ENCODE measurements at regions not wholly inside any gene's neighbourhood (a gene's known extent, or its start where the extent isn't known, plus 50 kb on each side); places are given as distances from the start of the nearest gene placed in this dataset.
"Not testable (repeated sequence)": the region's sequence is repeated elsewhere in the genome, so short reads cannot be mapped to it uniquely, and the experiment has no call there.

DNA sequence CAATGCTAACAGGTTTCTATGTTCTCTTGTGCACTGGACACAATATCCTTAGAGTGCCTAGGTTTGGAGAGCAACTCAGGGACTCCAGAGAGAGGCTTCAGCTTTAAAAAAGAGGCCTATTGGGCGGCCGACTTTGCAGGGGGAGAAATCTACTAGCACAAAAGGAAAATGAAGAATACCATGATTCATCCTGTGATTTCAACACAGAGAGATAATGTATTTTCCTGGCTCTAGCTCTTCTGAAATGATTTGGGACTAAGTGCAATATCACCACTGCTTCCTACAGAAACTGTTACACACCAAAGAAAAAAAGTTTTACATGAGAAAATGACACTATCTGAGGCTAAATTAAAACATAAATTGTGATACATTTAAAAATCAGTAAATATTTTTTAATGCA, 146.1 kb upstream of the TSLP start:
- ATAC-seq: no peak

GRCh38 chr5:110925916-110926315, 145.6 kb upstream of the TSLP start:
- ATAC-seq: no peak

- no peak for ATAC-seq
Observed at GRCh38 chr5:110932755-110933488, 138.6 kb upstream of the TSLP start.

DNA sequence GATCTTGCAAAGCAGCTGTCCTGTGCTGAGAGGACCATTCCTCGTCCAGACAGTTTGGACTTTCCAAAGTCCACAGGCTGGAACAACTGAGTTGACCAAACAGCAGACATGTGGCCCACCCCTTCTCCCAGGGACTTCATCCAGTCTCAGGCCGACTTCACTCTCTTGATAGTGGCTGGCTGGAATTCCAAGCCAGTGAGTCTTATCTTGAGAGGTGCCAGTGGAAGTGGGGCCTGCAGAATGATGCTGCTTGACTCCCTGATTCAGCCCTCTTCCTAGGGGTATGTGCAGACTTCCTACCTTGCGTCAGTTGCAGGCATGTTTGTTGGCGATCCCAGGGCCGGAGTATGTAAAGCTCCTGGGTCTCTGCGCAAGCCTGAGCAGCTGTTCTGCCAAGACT, 131.4 kb upstream of the TSLP start:
- no peak for ATAC-seq

DNA sequence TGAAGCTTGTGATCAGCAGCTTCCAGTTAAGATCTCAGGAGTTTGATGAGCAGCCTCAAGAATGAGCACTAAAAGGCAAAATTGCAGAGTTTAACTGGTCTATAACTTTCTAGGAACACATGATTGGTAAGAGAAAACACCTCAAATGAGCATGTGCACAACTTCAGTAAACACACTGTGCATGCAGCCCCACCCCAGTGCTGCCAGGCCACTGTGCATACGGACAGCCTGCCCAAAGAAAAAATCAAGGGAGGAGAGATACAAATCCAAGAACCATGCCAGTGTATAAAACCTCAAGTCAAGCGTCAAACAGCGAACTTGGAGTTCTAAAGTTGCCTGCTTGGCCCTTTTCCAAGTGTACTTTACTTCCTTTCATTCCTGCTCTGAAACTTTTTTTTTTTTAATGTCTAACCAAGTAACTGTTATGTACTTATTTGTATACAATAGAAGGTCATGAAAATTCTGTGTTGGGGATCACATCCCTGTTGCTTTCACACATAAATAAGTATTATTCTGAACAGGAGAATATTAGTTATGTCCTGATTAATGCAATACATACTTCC, 125.6 kb upstream of the TSLP start:
- no peak for ATAC-seq

DNA sequence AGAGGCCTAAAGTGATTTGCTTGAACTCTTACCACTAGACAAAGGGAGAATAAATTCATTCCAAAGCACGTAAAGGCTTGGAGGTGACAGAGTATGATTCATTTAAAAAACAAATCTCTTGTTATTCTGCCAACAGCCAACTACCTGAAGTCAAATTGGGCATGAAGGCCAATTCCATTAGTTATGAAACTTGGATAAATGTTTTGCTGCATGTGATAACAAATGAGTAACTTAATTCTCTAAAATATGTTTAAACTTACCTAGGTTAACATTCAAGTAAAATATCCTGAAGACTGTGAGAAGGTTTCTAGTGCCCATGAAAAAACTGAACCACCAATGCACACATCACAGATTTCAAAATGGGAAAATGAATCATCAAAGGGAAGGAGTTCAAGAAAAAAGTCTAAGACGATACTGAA, 120.1 kb upstream of the TSLP start:
- ATAC-seq: no peak

- ATAC-seq: no peak
Observed at GRCh38 chr5:110956280-110956912, 115.1 kb upstream of the TSLP start.

GRCh38 chr5:110956913-110957813, 114.3 kb upstream of the TSLP start:
- ATAC-seq: no peak

- ATAC-seq: no peak
Observed at GRCh38 chr5:110957934-110958333, 113.6 kb upstream of the TSLP start.

DNA sequence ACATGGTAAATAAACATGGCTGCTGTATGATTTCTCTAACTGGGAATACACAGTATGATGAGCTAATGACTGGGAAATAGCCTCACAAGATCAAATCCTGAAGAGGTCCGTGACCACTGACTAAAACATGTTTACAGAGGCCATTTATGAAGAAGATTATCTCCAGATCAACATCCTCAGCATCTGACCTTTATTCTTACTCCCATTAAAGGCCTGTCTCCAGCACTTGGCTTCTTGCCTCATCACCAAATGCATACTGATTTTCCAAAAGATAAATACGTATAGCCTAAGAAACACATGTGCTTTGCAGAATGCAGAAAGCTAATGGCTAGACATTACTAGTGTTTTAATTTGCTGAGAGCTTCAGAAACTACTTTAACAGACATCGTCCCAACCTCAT, 108.0 kb upstream of the TSLP start:
- ATAC-seq: no peak

DNA sequence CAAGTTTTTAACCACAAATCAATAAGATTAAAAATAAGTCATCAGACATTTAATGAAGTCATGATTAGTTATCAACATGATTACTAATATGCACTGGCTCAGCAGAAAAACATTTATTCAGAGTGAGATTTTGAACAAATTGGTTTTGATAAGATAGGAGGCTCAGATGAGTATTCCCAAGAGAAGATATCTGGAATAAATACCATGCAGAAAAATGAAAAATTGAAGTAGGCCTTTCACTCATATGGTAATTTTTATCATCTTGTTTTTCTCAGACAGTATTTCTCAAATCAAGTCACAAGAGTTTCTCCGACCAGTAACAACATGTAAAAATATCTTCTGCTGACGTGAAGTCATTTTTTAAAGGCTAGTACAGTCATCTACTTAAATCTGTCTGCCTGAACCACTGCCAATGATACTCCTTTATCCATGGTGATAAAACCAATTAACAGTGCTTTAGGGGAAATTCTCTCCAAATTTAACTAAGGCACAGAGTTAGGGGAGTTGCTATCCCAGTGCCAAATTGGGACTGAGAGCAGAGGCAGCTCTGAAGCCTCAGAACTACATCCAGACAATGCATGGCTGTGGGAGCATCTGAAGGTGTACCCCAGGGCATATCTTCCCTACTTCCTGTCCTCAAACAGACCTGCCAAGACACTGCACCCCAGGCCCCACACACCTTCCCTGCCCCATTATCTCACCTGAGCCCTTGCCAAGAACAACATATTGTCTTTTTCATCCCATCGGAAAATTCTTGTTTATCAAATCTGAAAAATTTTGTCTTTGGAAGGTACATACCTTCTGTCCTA, 105.5 kb upstream of the TSLP start:
- no peak for ATAC-seq

DNA sequence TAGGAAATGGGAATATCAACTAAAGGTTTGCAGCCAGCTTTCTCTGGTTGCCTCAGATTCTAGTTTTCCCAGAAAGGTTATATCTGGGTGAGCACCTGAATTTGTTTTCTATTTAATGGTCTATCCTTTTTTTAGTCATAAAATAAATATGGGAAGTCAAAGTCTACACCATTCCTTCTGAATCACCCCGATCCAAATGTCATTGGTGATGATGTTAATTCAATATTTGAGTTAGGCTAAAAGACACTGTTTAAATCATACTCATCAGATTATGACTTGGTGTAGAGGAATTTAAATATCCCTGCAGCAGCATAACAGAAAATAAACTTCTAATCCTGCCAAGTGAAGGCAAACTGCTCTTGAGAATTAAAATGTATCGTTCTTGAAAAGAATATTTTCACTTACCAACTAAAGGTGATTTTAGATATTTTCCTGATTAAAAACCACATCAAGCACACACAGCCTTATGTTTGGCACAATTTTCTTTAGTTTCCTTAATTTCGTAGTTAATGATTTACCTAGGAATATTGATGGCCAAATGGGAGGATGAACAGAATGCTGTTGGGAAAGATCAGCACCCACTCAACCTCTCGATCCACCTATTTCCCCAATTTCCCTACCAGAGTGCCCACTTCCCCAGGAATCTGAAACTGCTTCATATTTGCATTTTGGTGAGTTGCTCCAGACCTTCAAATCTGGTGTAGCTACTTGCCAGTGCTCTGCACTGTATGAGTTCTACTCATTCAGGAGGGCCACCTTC, 103.1 kb upstream of the TSLP start:
- no peak for ATAC-seq

DNA sequence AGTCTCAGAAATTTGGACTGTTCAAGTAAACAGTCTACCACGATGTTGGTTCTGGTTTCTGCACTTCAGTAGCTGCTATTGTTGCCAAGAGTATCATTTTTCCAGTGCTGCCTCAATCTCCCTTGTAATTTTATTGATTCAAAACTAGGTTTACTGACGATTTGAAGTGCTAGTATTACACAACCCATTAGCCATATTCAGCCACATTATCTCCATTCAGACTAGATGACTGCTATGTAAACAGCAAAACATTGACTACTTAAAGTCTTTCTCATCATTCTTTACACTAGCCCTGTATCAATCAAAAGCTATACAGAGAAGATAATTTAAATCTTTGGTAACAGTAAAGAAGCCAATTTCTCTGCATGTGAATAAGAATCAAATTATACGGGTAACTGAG, 102.0 kb upstream of the TSLP start:
- ATAC-seq: no peak

- ATAC-seq: no peak
Observed at GRCh38 chr5:110973510-110973909, 98.0 kb upstream of the TSLP start.

DNA sequence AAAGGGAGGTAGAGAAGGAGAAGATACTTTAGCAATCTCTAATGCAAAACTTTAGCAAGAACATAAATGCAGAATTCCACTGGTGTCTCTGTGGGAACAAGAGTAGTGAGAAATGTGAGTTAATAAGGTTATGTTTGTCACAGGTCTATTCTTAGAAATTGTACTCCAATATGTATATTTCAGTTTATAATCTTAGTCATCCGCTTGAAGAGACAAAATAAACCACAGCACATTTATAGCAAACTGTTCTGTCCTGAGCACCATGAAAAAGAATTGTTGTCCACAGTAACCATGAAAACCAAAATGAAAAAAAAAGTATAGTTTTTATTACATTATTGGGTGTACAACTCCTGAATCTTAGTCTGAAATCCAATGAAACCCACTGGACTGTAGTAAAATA, 93.6 kb upstream of the TSLP start:
- no peak for ATAC-seq

- not testable (repeated sequence) for ATAC-seq
Observed at GRCh38 chr5:110985882-110986281, 85.6 kb upstream of the TSLP start.

DNA sequence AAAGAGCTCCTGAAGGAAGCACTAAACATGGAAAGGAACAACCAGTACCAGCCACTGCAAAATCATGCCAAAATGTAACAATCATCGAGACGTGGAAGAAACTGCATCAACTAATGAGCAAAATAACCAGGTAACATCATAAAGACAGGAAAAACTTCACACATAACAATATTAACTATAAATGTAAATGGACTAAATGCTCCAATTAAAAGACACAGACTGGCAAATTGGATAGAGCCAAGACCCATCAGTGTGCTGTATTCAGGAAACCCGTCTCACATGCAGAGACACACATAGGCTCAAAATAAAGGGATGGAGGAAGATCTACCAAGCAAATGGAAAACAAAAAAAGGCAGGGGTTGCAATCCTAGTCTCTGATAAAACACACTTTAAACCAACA, 83.9 kb upstream of the TSLP start:
- not testable (repeated sequence) for ATAC-seq

- no peak for ATAC-seq
Observed at GRCh38 chr5:110996742-110997141, 74.8 kb upstream of the TSLP start.

DNA sequence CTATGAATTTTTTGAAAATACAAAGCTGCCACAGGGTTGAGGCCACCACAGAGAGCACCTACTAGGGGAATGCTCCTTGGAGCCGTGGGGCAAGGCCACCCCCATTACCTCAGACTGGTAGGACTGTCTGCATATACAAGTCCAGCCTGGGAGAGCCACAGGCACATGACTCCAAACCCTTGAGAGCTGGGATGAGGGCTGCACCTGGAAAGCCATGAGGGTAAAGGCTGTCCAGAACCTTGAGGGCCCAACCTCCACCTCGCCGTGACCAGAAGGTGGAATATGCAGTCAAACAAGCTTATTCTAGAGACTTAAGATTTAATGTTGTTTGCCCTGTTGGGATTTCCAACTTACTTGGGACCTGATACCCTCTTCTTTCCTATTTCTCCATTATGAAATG, 69.5 kb upstream of the TSLP start:
- ATAC-seq: no peak

DNA sequence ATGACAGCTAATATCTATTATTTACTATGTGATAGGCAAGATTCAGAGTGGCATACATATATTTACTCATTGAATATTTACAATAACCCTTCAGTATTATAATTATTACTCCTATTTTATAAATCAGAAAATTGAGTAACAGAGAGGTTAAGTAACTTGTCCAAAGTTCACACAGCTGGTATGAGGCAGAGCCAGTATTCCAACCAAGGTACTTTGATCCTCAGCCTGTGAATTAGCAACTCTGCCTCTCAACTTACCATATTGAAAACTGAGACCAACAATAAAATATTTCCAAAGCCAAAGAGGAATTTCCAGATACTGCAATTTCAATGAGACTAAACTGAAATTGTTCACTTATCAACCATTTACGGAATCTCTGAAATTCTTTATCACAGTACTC, 67.9 kb upstream of the TSLP start:
- no peak for ATAC-seq

DNA sequence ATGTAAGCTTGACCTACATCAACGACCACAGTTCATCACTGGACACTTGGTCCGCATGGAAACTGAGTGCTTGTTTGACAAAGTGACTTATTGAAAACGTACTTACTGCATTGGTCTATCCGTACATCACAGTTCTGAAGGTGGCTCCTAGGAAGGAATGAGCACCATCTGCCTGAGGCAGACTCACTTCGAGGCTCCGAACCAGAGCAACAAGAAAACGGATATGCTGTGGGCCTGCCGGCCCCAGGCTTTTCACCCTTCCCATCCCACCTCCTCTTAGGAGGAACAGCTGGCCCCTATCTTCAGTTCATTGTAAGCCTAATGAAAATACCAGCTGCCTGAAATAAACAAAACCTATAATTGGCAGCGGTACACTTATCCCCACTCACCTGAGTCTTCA, 67.2 kb upstream of the TSLP start:
- ATAC-seq: no peak

DNA sequence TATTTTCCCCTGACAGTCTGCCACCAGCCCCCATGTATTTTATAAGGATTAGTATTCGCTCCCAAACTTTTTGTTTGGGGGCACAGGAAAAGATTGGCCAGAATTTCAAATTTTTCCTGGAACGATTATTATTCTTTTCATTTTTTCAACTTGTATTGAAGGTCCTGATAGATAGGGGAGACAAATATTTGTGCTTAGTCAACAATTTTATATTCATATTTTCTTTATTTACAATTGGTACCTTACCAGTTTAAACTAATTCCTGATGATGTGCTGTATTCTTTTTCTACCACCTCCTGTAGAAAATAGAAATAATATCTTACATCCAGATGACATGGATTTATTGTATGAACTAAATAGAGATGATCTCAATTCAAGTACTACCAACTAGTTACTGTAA, 60.7 kb upstream of the TSLP start:
- ATAC-seq: no peak

Data from activated CD4-positive, CD25-positive, alpha-beta regulatory T cell treated with anti-CD3 and anti-CD28 coated beads, Interleukin-2, amount 50 U/mL, for 24 hours (primary cell).